Daoy (cell line): ENCODE measurements at regions not wholly inside any gene's neighbourhood (a gene's known extent, or its start where the extent isn't known, plus 50 kb on each side); places are given as distances from the start of the nearest gene placed in this dataset.
A peak's percentile ranks its signal among the peaks of the same experiment; 100 is the strongest.

Experiments
- DNase-seq: peaks from one replicate; pipeline ENCODE4 v3.0.0-alpha.2; 2015; ENCODE audit warnings: low read depth

- no peak for DNase-seq
These were observed 124.4 kb downstream of the SPATA19 start for GRCh38 chr11:133720951-133721350.

- no peak for DNase-seq
These were observed 125.6 kb downstream of the SPATA19 start for GRCh38 chr11:133719532-133720235.

- DNase-seq, result no peak
These were observed 126.5 kb downstream of the SPATA19 start for GRCh38 chr11:133718831-133719230.

DNA sequence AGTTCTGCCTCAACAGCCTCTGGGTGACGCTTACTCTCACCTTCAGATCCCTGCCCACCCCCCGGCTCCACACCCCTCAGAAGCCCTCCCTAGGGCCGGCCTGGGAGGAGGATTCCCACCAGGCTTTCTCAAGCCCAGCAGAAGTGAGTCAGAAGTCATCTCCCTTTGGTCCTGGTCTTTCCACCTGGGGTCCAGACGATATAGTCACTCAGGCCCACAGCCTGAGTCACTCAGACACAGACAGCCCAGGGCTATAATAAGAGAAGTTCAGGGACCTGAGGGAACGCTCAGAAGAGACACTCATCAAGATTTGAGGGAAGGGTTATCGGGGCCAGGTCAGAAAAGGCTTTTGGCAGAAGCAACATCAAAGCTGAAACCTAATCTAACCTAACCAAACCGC, 127.1 kb downstream of the SPATA19 start:
- peak; percentile 32 for DNase-seq

DNA sequence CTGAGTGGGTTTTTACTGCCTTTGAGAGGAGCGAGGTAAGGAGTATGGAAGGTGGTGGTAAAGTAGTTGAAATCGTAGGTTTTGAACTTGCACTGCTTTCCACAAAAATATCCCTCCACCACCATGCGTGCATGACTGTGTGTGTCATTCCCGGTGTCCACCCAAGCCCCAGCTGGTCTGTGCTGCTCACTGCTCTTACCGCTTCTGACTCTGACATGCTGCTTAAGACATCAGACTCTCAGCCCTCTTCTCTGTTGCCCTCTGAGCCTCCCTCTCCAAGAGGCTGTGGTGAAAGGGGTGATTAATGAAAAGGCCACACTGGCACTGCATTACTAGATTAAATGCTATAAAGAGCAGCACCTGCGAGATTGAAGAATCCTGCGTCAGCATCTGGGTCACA, 128.7 kb downstream of the SPATA19 start:
- no peak for DNase-seq

DNA sequence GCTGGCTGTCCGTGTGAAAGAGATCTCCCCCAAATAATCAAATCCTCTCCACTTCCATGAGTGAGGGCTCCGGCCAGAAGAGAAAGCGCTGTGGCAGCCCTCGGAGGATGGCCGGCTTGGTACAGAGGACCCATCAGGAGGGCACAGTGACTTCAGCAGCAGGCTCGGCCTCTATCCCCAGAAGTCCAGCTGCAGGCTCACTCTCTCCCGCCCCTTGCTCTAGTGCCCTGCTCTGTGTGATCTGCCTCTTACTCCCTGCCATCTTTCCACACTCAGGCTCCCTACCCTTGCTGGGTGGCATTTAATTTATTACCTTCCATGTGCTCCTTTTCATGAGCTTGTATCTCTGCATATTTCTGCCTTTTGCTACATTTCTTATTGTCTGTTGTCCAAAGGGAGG, 129.7 kb downstream of the SPATA19 start:
- no peak for DNase-seq

- no peak for DNase-seq
These were observed 130.6 kb downstream of the SPATA19 start for GRCh38 chr11:133714471-133715375.

DNA sequence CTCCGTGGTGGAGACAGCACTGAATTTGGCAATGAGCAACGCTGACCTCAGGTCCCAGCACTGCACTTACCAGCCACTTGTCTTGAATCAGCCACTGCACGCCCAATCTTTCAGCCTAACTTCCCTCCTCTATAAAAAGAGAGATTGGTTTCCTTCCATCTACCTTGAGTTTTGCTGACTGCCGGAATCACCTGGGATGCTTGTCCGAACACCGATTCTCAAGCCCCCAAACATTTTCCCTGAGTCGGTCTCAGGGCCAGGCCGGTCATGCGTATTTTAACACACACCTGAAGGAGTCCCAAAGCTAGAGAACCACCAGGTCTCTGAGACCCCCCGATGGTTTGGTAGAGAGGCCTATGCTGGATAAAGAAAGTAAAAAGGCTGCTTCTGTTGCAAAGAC, 131.5 kb downstream of the SPATA19 start:
- DNase-seq, result no peak

- no peak for DNase-seq
These were observed 131.9 kb downstream of the SPATA19 start for GRCh38 chr11:133713406-133713805.

DNA sequence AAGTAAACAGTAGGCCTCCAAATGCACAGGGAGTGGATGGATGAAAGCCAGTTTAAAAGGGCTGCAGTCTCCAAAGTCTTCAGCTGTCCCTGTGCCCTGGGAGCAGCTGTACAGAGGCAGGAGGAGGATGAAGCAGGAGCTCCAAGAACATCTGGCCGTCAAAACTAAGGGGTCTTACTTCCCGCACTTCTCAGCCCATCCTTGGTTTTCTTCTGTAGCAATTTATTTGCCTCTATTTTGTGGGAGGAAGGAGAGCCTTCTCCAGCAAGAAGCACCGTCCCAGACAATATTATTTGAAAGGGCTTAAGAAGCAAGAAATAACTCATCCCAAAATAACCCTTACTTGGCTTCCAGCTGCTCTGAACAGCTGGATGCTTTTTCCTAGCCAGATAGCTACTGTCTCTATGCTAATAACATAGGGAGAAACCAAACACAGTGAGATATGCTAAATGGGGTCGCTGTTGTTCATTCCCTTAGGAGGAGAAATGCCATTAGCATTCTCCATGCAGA, 133.2 kb downstream of the SPATA19 start:
- no peak for DNase-seq

GRCh38 chr11:133711545-133711944, 133.8 kb downstream of the SPATA19 start:
- no peak for DNase-seq

DNA sequence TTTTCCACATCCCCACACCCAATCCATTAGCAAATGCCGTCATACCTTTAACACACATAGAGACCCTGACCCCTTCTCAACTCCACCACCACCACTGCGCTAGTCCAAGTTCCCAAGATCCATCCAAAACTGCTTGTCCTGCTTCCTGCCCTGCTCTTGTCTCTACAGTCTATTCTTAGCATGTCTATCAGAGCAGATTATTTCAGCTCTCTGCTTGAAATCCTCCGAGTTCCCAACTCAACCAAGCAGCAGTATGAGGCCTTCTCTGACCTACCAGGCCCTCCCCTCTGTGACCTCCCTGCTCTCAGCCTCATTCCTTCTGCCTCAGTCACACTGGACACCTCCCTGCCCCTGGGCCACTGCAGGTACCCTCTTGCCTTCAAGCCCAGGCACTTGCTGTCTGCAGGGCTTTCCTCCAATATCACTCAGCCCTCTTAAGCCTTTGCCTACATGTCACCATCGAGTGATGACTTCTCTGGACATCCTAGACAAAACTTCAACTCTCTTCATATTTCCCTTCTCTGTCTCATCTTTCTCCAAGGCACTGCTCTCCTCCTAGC, 134.6 kb downstream of the SPATA19 start:
- DNase-seq, result no peak

DNA sequence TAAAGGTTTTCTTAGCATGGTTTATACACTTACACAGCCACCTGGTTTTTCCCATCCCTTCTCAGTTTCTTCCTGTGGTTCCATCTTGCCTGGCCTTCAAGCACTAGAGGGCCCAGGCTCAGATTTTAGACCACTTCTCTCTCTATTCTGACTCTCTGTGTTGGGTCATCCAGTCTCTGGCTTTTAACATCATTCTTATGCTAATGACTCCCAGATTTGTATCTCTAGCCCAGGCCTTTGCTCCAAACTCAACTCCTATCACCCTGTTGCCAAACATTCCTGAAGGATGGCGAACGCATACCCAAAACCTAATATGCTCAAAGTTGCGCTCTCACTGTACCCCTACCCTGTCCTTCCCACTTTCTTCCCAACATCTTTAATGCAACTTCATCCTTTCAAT, 135.1 kb downstream of the SPATA19 start:
- no peak for DNase-seq

DNA sequence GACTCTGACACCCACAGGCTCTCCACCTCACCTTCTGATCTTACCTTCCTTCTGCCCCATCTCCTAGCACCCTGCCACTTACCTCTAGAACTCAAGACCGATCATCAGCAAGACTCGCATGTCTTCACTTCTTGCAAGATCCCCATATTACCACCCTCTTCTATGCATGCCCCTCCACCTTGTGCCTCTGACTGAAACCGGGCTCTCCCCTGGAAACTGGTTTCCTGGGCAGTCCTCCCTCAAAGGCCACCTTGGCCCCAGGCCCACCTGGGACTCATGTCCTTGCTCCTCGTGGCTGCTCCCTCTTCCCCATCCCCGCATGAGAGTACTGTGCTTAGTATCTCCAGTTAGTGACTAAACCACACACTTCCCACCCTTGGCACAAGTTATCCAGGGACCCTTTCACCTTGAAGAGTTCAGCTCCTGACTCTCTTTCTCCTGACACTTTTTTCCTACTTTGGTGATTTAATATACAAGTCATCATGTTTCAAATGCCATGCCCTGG, 136.7 kb downstream of the SPATA19 start:
- DNase-seq, result no peak

DNA sequence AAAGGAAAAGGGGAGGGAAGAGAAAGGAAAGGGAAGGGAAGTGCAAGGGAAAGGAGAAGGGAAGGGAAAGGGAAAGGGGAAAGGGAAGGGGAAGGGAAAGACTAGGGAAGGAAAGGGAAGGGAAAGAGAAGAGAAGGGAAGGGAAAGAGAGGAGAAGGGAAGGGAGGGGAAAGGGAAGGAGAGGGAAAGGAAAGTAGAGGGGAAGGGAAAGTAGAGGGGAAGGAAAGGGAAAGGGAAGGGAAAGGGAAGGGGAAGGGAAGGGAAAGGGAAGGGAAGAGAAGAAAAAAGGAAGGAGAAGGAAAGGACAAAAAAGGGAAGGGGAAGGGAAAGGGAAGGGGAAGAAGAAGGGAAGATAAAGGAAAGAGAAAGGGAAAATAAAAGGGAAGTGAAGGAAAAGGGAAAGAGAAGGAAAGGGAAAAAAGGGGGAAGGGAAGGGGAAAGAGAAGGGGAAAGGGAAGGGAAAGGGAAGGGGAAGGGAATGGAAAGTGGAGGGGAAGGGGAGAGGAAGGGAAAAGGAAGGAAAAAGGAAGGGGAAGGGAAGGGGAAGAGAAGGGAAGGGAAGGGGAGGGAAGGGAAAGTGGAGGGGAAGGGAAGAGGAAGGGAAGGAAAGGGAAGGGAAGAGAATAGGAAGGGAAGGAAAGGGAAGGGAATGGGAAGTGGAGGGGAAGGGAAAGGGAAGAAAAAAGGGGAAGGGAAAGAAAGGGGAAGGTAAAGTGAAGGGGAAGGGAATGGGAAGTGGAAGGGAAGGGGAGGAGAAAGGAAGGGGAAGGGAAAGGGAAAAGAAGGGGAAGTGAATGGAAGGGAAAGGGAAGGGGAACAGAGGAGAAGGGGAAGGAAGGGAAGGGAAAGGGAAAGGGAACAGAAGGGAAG, 138.2 kb downstream of the SPATA19 start:
- no peak for DNase-seq

- no peak for DNase-seq
These were observed 139.4 kb downstream of the SPATA19 start for GRCh38 chr11:133705873-133706272.

DNA sequence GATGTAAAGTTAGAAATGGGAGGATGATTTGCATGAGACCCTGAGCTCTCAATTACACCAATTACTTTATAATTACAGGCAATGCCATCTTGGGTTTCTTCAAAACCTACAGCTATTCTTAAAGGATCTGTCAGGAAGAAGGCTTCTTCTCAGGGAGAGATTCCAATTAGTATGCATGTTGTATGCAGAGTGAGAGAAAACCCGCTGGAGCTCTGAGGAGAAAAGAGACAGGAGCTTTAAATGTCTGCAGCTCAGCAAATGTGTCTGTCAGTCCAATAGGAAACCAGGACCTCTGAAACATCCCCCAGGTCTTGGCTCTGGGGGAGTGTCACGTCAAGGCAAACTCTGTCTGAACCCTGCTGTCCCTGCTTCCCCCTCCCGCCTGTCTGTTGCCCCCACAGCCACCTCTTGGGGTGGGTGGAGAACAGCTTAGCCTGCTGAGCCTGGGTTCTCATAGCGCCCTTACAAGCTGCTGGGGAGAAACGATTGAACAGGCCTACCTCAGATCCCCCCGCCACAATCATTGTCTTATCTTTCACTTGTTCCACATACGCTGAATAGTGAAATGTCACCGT, 140.2 kb downstream of the SPATA19 start:
- DNase-seq, result no peak

GRCh38 chr11:133699071-133699470, 146.2 kb downstream of the SPATA19 start:
- DNase-seq, result no peak

GRCh38 chr11:133698654-133699053, 146.7 kb downstream of the SPATA19 start:
- no peak for DNase-seq

DNA sequence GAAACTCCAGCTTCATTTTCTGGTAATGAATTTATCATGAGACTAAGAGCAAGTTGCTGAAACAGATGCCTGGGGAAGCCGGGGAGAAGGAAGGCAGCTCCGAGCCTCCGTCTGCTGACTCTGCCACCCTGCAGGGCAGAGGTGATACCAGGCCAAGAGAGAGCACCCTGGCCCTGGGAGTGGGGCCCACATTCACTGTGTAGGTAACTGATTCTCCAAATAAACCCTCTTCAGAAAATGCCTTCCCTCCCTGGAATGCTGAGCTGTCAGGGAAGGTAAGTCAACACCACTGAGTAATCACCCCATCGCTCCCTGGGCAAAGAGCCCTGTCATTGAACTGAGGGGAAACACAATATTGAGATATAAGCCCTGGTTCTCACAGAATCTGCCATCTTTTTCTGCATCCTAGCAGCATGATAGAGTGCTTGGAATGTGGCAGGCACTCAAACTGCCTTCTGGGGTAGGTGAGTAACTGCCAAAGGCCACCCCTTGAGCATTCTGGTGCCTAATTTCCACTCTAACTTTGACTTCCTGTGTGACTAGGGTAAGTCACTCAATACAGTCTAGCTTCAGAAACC, 147.6 kb downstream of the SPATA19 start:
- peak; percentile 13 for DNase-seq

DNA sequence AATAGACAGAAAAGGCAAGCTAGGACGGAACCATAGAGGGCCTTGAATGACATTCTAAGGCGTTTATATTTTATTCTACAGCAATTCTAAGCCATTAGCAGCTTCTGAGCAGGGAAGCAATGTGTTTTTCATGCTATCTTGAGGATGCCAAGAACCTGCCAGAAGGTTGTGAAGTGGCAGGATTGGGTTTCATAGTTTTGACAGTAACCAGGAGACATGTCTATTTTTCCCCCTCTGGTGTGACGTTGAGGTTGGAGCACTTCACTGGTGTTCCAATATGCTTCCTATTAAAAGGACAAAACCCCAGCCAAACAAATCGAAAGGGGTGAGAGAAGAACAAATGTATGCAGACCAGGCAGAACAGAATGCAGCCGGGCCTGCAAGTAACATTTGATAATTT, 148.2 kb downstream of the SPATA19 start:
- no peak for DNase-seq
